ENCODE measurements at regions not wholly inside any gene's neighbourhood (a gene's known extent, or its start where the extent isn't known, plus 50 kb on each side); places are given as distances from the start of the nearest gene placed in this dataset.
A peak's percentile ranks its signal among the peaks of the same experiment; 100 is the strongest.

GRCh38 chr17:77346765-77347164, 206.0 kb downstream of the SEC14L1 start:
- in situ Hi-C loops (cut with HindIII; ENCODE audit: low pct_unique_long_range_greater_than_20kb, low sequenced_read_pairs): no loop called here
- TF ChIP-seq JUND (IDR thresholded peaks at IDR 0.05; ENCODE audit: low read depth): no peak
- no peak for DNase-seq (ENCODE audit: low read depth in 1 of 2, low spot score in 1 of 2)

GRCh38 chr17:77347544-77347943, 206.8 kb downstream of the SEC14L1 start:
- no peak for DNase-seq (ENCODE audit: low read depth in 1 of 2, low spot score in 1 of 2)
- in situ Hi-C loops (cut with HindIII; ENCODE audit: low pct_unique_long_range_greater_than_20kb, low sequenced_read_pairs): no loop called here
- no peak for TF ChIP-seq JUND (IDR thresholded peaks at IDR 0.05; ENCODE audit: low read depth)

GRCh38 chr17:77349976-77350830, 209.4 kb downstream of the SEC14L1 start:
- in situ Hi-C loops (cut with HindIII; ENCODE audit: low pct_unique_long_range_greater_than_20kb, low sequenced_read_pairs): no loop called here
- DNase-seq (ENCODE audit: low read depth in 1 of 2, low spot score in 1 of 2): no peak
- TF ChIP-seq JUND (IDR thresholded peaks at IDR 0.05; ENCODE audit: low read depth): no peak

GRCh38 chr17:77352441-77352840, 211.7 kb downstream of the SEC14L1 start:
- no peak for DNase-seq (ENCODE audit: low read depth in 1 of 2, low spot score in 1 of 2)
- TF ChIP-seq JUND (IDR thresholded peaks at IDR 0.05; ENCODE audit: low read depth): no peak
- in situ Hi-C loops (cut with HindIII; ENCODE audit: low pct_unique_long_range_greater_than_20kb, low sequenced_read_pairs): no loop called here

- TF ChIP-seq JUND (IDR thresholded peaks at IDR 0.05; ENCODE audit: low read depth): no peak
- in situ Hi-C loops (cut with HindIII; ENCODE audit: low pct_unique_long_range_greater_than_20kb, low sequenced_read_pairs): no loop called here
- no peak for DNase-seq (ENCODE audit: low read depth in 1 of 2, low spot score in 1 of 2)
Measured at GRCh38 chr17:77352996-77353395, 212.2 kb downstream of the SEC14L1 start.

GRCh38 chr17:77353684-77354419, 213.1 kb downstream of the SEC14L1 start:
- no peak for DNase-seq (ENCODE audit: low read depth in 1 of 2, low spot score in 1 of 2)
- TF ChIP-seq JUND (IDR thresholded peaks at IDR 0.05; ENCODE audit: low read depth): no peak
- in situ Hi-C loops (cut with HindIII; ENCODE audit: low pct_unique_long_range_greater_than_20kb, low sequenced_read_pairs): no loop called here

- DNase-seq (ENCODE audit: low read depth in 1 of 2, low spot score in 1 of 2): no peak
- TF ChIP-seq JUND (IDR thresholded peaks at IDR 0.05; ENCODE audit: low read depth): no peak
- in situ Hi-C loops (cut with HindIII; ENCODE audit: low pct_unique_long_range_greater_than_20kb, low sequenced_read_pairs): no loop called here
Measured at GRCh38 chr17:77354420-77354669, 213.6 kb downstream of the SEC14L1 start.

- no peak for DNase-seq (ENCODE audit: low read depth in 1 of 2, low spot score in 1 of 2)
- no peak for TF ChIP-seq JUND (IDR thresholded peaks at IDR 0.05; ENCODE audit: low read depth)
- in situ Hi-C loops (cut with HindIII; ENCODE audit: low pct_unique_long_range_greater_than_20kb, low sequenced_read_pairs): no loop called here
Measured at GRCh38 chr17:77354670-77355455, 214.1 kb downstream of the SEC14L1 start.

- in situ Hi-C loops (cut with HindIII; ENCODE audit: low pct_unique_long_range_greater_than_20kb, low sequenced_read_pairs): no loop called here
- peak in 1 of 2 experiments; percentile 81 for DNase-seq (ENCODE audit: low read depth in 1 of 2, low spot score in 1 of 2)
Measured at GRCh38 chr17:77356109-77356689, 215.4 kb downstream of the SEC14L1 start.

GRCh38 chr17:77356690-77357201, 216.0 kb downstream of the SEC14L1 start:
- TF ChIP-seq JUND (IDR thresholded peaks at IDR 0.05; ENCODE audit: low read depth): no peak
- in situ Hi-C loops (cut with HindIII; ENCODE audit: low pct_unique_long_range_greater_than_20kb, low sequenced_read_pairs): no loop called here
- DNase-seq (ENCODE audit: low read depth in 1 of 2, low spot score in 1 of 2): peak in 1 of 2 experiments; percentile 49

More at GRCh38 chr17:77356109-77356689, 215.4 kb downstream of the SEC14L1 start:
- no peak for TF ChIP-seq JUND (IDR thresholded peaks at IDR 0.05; ENCODE audit: low read depth)

GRCh38 chr17:77358801-77359200, 218.0 kb downstream of the SEC14L1 start:
- no peak for TF ChIP-seq JUND (IDR thresholded peaks at IDR 0.05; ENCODE audit: low read depth)
- in situ Hi-C loops (cut with HindIII; ENCODE audit: low pct_unique_long_range_greater_than_20kb, low sequenced_read_pairs): no loop called here
- DNase-seq (ENCODE audit: low read depth in 1 of 2, low spot score in 1 of 2): no peak

- DNase-seq (ENCODE audit: low read depth in 1 of 2, low spot score in 1 of 2): no peak
- in situ Hi-C loops (cut with HindIII; ENCODE audit: low pct_unique_long_range_greater_than_20kb, low sequenced_read_pairs): no loop called here
- no peak for TF ChIP-seq JUND (IDR thresholded peaks at IDR 0.05; ENCODE audit: low read depth)
Measured at GRCh38 chr17:77359236-77359635, 218.5 kb downstream of the SEC14L1 start.

Measured in T47D (cell line).